SU-DHL-6 (cell line): ENCODE measurements at regions not wholly inside any gene's neighbourhood (a gene's known extent, or its start where the extent isn't known, plus 50 kb on each side); places are given as distances from the start of the nearest gene placed in this dataset.
"Not testable (repeated sequence)": the region's sequence is repeated elsewhere in the genome, so short reads cannot be mapped to it uniquely, and the experiment has no call there.

Source experiments
- H2AFZ ChIP-seq: fragments of 200-600 bp; sonication (generic); 2 replicates; pipeline ENCODE4 v1.6.1; 2014; ENCODE audit warnings: low read depth, mild to moderate bottlenecking, moderate library complexity, mixed read lengths, antibody characterized with exemption, low read length; ENCODE audit not compliant: severe bottlenecking
- H3F3A ChIP-seq: fragments of 200-600 bp; shearing (Covaris generic); 2 replicates; pipeline ENCODE4 v1.6.0; 2016; ENCODE audit warnings: antibody characterized with exemption, mild to moderate bottlenecking; ENCODE audit not compliant: insufficient read depth
- H3K27ac ChIP-seq: fragments of 200-600 bp; sonication (generic); 2 replicates; pipeline ENCODE4 v1.5.1; 2016; ENCODE audit warnings: low read depth, mild to moderate bottlenecking, low read length, moderate library complexity, mixed read lengths
- H3K27me3 ChIP-seq: fragments of 200-600 bp; sonication (generic), shearing (Covaris generic); 2 replicates; pipeline ENCODE4 v1.6.0; 2014; ENCODE audit warnings: mild to moderate bottlenecking, low read length
- H3K36me3 ChIP-seq: fragments of 200-600 bp; sonication (generic); 2 replicates; pipeline ENCODE4 v1.6.1; 2014; ENCODE audit warnings: mild to moderate bottlenecking, low read length, mixed read lengths
- H3K4me2 ChIP-seq: fragments of 300-600, 200-600 bp; shearing (Covaris generic), sonication (generic); 2 replicates; pipeline ENCODE4 v1.6.0; 2014; ENCODE audit warnings: low read length, low read depth, mild to moderate bottlenecking; ENCODE audit not compliant: poor library complexity, severe bottlenecking
- H3K4me3 ChIP-seq: fragments of 200-600 bp; sonication (generic); 2 replicates; pipeline ENCODE4 v1.5.1; 2014; ENCODE audit warnings: antibody characterized with exemption, low read length, mild to moderate bottlenecking, mixed read lengths; ENCODE audit not compliant: insufficient read depth, poor library complexity, severe bottlenecking
- H3K79me2 ChIP-seq: fragments of 200-600 bp; sonication (generic); 2 replicates; pipeline ENCODE4 v1.6.1; 2014; ENCODE audit warnings: mild to moderate bottlenecking, low read length, moderate library complexity; ENCODE audit not compliant: insufficient read depth
- H3K9ac ChIP-seq: fragments of 200-600 bp; sonication (generic); 2 replicates; pipeline ENCODE4 v1.7.0; 2014; ENCODE audit warnings: mild to moderate bottlenecking, low read length
- H3K9me2 ChIP-seq: fragments of 200-600 bp; sonication (generic); replicated peaks from 2 replicates; pipeline ENCODE4 v1.6.1; 2014; ENCODE audit warnings: low read length; ENCODE audit not compliant: insufficient read depth
- H3K9me3 ChIP-seq: fragments of 200-600 bp; sonication (generic); 2 replicates; pipeline ENCODE4 v1.6.1; 2014; ENCODE audit warnings: low read length, mixed read lengths; ENCODE audit not compliant: insufficient read depth
- H4K20me1 ChIP-seq: fragments of 200-600 bp; sonication (generic); 2 replicates; pipeline ENCODE4 v1.6.1; 2014; ENCODE audit warnings: low read depth, mild to moderate bottlenecking, antibody characterized with exemption, low read length, moderate library complexity, mixed read lengths
- EZH2phosphoT487 ChIP-seq: fragments of 200-600 bp; sonication (generic), shearing (Covaris generic); conservative IDR thresholded peaks from 2 replicates; pipeline ENCODE4 v1.6.1; 2018; ENCODE audit warnings: mild to moderate bottlenecking, antibody characterized with exemption, low read length, moderate library complexity, mixed read lengths
- TF ChIP-seq, protein P1 (sequence below): fragments of 200-600 bp; sonication (generic); IDR thresholded peaks from one replicate; pipeline ENCODE4 v1.5.1; 2017; ENCODE audit warnings: antibody characterized with exemption, mild to moderate bottlenecking, low read length, moderate library complexity; ENCODE audit not compliant: insufficient read depth, poor library complexity, severe bottlenecking

GRCh38 chr7:79975986-79976710 is 158.5 kb upstream of the GNAI1 start:
- not testable (repeated sequence) for H3K27ac ChIP-seq, H3K9ac ChIP-seq, H3F3A ChIP-seq, H4K20me1 ChIP-seq, H3K9me3 ChIP-seq, H3K9me2 ChIP-seq, H3K4me2 ChIP-seq, H3K79me2 ChIP-seq, H3K27me3 ChIP-seq, H3K36me3 ChIP-seq, H2AFZ ChIP-seq, H3K4me3 ChIP-seq

DNA sequence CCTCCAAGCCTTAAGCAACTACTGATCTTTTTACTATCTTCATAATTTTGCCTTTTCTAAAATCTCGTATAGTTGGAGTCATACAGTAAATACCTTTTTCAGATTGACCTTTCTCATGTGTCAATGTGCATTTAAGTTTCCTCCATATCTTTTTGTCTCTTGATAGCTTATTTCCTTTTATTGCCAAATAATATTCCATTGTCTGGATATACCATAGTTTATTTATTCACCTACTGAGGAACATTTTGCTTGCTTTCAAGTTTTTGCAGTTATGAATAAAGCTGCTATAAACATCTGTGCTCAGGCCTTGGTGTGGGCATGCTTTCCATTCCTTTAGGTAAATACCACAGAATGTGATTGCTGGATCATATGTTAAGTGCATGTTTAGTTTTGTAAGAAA is 161.2 kb upstream of the GNAI1 start:
- no peaks in the 10 kb centered on the region for H3K79me2 ChIP-seq
- no peak overlapping the region for H3K4me3 ChIP-seq
- H3K4me2 ChIP-seq = no peak overlapping the region
- H3K27me3 ChIP-seq = no peaks in the 10 kb centered on the region
- no peaks in the 10 kb centered on the region for H4K20me1 ChIP-seq
- TF ChIP-seq, protein P1, sequence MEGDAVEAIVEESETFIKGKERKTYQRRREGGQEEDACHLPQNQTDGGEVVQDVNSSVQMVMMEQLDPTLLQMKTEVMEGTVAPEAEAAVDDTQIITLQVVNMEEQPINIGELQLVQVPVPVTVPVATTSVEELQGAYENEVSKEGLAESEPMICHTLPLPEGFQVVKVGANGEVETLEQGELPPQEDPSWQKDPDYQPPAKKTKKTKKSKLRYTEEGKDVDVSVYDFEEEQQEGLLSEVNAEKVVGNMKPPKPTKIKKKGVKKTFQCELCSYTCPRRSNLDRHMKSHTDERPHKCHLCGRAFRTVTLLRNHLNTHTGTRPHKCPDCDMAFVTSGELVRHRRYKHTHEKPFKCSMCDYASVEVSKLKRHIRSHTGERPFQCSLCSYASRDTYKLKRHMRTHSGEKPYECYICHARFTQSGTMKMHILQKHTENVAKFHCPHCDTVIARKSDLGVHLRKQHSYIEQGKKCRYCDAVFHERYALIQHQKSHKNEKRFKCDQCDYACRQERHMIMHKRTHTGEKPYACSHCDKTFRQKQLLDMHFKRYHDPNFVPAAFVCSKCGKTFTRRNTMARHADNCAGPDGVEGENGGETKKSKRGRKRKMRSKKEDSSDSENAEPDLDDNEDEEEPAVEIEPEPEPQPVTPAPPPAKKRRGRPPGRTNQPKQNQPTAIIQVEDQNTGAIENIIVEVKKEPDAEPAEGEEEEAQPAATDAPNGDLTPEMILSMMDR = no peak
- no peak for TF ChIP-seq EZH2phosphoT487
- H3K9me3 ChIP-seq = no peaks in the 10 kb centered on the region
- no peak overlapping the region for H2AFZ ChIP-seq
- H3F3A ChIP-seq = no peaks in the 10 kb centered on the region
- H3K9me2 ChIP-seq = no peaks in the 10 kb centered on the region
- no peak overlapping the region for H3K27ac ChIP-seq
- no peak overlapping the region for H3K9ac ChIP-seq
- H3K36me3 ChIP-seq = no peaks in the 10 kb centered on the region

- Histone ChIP-seq H3K27ac (no peak overlapping the region), H3K9me2 (no peaks in the 10 kb centered on the region), H3K4me2 (no peak overlapping the region), H2AFZ (no peak overlapping the region), H3K36me3 (no peaks in the 10 kb centered on the region), H4K20me1 (no peaks in the 10 kb centered on the region), H3K4me3 (no peak overlapping the region), H3K9me3 (no peaks in the 10 kb centered on the region), H3F3A (no peaks in the 10 kb centered on the region), H3K9ac (no peak overlapping the region), H3K27me3 (no peaks in the 10 kb centered on the region), H3K79me2 (no peaks in the 10 kb centered on the region)
- TF ChIP-seq EZH2phosphoT487 = no peak
- TF ChIP-seq, protein P1 = no peak
These were observed 163.6 kb upstream of the GNAI1 start for GRCh38 chr7:79971058-79971457.

DNA sequence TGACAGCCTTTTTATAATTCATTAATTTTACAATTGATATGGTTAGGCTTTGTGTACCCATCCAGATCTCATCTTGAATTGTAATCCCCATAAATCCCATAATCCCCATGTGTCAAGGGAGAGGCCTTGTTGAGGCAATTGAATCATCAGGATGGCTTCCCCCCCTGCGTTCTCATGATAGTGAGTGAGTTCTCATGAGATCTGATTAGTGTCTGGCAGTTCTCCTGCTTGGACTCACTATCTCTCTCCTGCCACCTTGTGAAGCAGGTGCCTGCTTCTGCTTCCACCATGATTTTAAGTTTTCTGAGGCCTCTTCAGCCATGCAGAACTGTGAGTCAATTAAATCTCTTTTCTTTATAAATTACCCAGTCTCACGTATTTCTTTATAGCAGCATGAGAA is 165.7 kb upstream of the GNAI1 start:
- no peaks in the 10 kb centered on the region for H3F3A ChIP-seq
- no peaks in the 10 kb centered on the region for H3K79me2 ChIP-seq
- no peak overlapping the region for H3K4me3 ChIP-seq
- no peaks in the 10 kb centered on the region for H4K20me1 ChIP-seq
- H3K27me3 ChIP-seq = no peaks in the 10 kb centered on the region
- TF ChIP-seq EZH2phosphoT487 = no peak
- TF ChIP-seq, protein P1 = no peak
- no peaks in the 10 kb centered on the region for H3K9me2 ChIP-seq
- H3K9me3 ChIP-seq = no peaks in the 10 kb centered on the region
- H3K4me2 ChIP-seq = no peak overlapping the region
- H3K27ac ChIP-seq = no peak overlapping the region
- H2AFZ ChIP-seq = no peak overlapping the region
- no peaks in the 10 kb centered on the region for H3K36me3 ChIP-seq
- H3K9ac ChIP-seq = no peak overlapping the region
